HTR-8/SVneo (cell line): ENCODE measurements at regions not wholly inside any gene's neighbourhood (a gene's known extent, or its start where the extent isn't known, plus 50 kb on each side); places are given as distances from the start of the nearest gene placed in this dataset.

Experiments
- DNase-seq: peaks from one replicate; pipeline ENCODE4 v3.0.0; 2011; ENCODE audit warnings: low spot score, mixed read lengths; ENCODE audit not compliant: insufficient read length
- FAIRE-seq: peaks from 2 replicates; lab custom pipeline; 2011; peaks lifted over from hg19 to GRCh38; lab: Jason Lieb, UNC

DNA sequence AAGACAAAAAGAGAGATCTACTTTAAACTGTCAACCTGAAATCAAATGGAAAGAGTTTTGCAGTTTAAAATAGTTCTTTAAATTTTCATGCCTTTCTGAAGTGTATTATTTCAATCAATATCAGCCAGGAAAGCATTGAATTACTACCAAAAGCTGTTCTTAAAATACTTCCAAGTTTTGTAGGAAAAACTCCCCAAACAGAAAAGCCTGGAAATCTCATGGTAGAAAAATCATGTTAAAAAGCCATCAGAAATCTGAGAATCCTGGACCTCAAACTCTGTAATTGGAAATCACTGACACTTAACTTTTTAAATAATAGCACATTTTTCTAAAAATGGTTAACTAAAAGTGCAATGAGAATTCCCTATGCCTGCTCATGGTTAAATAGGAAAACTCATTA lies 63.3 kb upstream of the CNTNAP4 start:
- DNase-seq, result no peak
- FAIRE-seq, result no peak

DNA sequence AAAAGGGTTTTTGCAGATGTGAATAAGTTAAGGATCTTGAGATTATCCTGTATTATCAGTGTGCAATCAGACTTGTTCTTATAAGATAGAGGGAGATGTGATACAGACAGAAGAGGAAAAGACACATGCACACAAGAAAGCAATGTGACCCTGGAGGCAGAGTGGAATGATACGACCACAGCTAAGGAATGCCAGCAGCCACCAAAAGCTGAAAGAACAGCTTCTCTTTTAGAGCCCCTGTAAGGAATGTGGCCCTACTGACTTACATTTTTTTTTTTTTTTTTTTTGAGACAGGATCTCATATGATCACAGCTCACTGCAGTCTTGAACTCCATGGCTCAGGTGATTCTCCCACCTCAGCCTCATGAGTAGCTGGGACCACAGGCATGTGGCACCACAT lies 62.3 kb upstream of the CNTNAP4 start:
- FAIRE-seq, result no peak
- no peak for DNase-seq

DNA sequence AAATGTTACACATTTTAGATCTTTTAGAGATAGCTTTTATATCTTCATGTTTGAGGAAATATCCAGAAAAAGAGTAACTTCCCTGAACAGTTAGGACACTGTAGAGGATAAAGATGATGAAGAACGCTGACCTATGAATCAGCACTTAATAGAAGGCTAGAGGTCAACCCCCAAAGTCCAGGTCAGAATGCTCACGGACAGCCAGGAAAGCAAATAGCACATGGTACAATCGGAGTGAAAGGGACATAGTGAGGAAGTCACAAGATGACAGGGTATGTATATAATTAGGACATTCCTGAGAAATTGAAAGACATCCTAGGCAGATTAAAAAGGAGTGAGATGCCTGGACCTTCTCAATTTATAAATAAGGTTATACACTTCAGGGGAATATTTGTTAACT lies 55.1 kb upstream of the CNTNAP4 start:
- DNase-seq (no peak), FAIRE-seq (no peak)

DNA sequence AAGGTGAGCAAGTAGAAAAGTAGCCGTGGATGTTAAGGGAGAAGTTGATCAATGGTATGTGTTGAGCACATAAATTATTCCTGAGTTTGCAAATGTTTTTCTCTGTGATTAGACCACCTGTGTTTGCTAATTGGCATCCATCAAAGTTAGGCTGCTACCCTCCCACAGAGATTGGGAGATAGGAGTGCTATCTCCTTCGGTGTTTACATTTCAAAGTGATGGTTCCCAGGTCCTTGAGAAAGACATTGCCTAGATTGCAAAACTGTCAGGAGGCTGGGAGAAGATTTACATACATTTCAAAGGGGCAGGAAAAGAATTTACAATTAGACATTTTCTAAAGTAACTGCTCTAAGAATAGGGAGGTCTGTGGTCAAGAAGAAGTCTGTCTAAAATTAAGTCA lies 54.3 kb upstream of the CNTNAP4 start:
- peak; percentile 16 for FAIRE-seq
- no peak for DNase-seq

DNA sequence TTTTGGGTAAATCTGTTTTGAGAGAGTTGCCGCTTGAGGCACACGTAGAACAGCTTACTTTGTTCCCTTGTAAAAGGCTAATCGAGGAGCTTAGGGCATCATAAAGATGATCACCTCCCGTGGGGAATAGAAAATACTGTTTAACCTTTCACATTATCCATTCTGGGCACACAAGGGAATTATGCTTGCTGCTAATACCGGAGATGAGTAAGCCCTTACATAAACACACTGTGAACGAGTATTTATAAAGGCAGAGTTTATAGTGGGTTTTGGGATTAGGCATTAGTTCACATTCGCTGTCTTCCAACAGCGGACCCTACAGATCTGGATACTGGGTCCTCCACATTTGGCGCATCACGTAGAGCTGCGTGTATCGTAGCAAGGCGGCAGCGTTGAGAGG lies 51.2 kb upstream of the CNTNAP4 start:
- FAIRE-seq (no peak), DNase-seq (no peak)

DNA sequence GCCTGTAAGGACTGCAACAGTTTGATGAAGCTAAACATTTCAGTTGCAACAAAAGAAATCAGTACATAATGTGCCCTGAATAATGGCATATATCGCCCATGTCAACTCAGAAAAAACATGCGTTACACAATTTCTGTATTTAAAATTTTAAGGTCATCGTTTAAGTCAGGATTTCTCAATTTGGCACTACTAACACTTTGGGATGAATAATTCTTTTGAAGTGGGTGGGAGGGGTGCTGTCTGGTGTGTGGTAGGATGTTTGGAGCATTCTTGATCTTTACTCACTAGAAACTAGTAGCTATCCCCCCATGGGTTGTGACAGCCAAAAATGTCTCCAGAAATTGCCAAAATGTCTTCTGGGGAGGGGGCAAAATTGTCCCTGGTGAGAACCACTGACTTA lies 50.7 kb upstream of the CNTNAP4 start:
- FAIRE-seq (no peak), DNase-seq (no peak)
